ENCODE measurements at regions not wholly inside any gene's neighbourhood (a gene's known extent, or its start where the extent isn't known, plus 50 kb on each side); places are given as distances from the start of the nearest gene placed in this dataset.

- intact Hi-C loops (cut with micrococcal nuclease; ENCODE audit: unreplicated experiment): no loop called here
- no peak for DNase-seq (ENCODE audit: low spot score)
- no peaks in the 10 kb centered on the region for H3K9me3 ChIP-seq (ENCODE audit: low read length)
- H3K9me2 ChIP-seq (ENCODE audit: insufficient read depth, low read length): no peaks in the 10 kb centered on the region
- H3K27ac ChIP-seq (ENCODE audit: low read depth, low read length, poor library complexity, severe bottlenecking): no peak overlapping the region
- no peak overlapping the region for H3K4me2 ChIP-seq (ENCODE audit: low read length)
- no peaks in the 10 kb centered on the region for H3K79me2 ChIP-seq (ENCODE audit: insufficient read depth, low read depth, low read length)
- POLR2A ChIA-PET: interaction anchor here (0.6 to 1.5 kb wide), 3 partner anchors 12 to 398 kb away, joined by 3 to 4 read pairs (median 3); no protein-coding TSS in a partner anchor
- H3K4me1 ChIP-seq (ENCODE audit: insufficient read depth, low read length, poor library complexity, severe bottlenecking): no peaks in the 10 kb centered on the region
- CTCF ChIA-PET (ENCODE audit: unreplicated experiment): no interaction called here
- no peak overlapping the region for H2AFZ ChIP-seq (ENCODE audit: low read length)
- H3K36me3 ChIP-seq (ENCODE audit: insufficient read depth, low read length): no peaks in the 10 kb centered on the region
- TF ChIP-seq EZH2phosphoT487 (IDR thresholded peaks at IDR 0.05; ENCODE audit: borderline replicate concordance, low read depth, low read length): no peak
- TF ChIP-seq, protein P1, sequence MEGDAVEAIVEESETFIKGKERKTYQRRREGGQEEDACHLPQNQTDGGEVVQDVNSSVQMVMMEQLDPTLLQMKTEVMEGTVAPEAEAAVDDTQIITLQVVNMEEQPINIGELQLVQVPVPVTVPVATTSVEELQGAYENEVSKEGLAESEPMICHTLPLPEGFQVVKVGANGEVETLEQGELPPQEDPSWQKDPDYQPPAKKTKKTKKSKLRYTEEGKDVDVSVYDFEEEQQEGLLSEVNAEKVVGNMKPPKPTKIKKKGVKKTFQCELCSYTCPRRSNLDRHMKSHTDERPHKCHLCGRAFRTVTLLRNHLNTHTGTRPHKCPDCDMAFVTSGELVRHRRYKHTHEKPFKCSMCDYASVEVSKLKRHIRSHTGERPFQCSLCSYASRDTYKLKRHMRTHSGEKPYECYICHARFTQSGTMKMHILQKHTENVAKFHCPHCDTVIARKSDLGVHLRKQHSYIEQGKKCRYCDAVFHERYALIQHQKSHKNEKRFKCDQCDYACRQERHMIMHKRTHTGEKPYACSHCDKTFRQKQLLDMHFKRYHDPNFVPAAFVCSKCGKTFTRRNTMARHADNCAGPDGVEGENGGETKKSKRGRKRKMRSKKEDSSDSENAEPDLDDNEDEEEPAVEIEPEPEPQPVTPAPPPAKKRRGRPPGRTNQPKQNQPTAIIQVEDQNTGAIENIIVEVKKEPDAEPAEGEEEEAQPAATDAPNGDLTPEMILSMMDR (conservative IDR thresholded peaks at IDR 0.05; ENCODE audit: low read length): no peak
- H4K20me1 ChIP-seq (ENCODE audit: insufficient read depth, low read length): no peaks in the 10 kb centered on the region
- no TSS peak for BruUV-seq (replicated peaks)
- no peak overlapping the region for H3K4me3 ChIP-seq (ENCODE audit: low read depth, low read length, poor library complexity, severe bottlenecking)
Measured at GRCh38 chr2:35932276-35932963, 423.2 kb upstream of the CRIM1 start.

DNA sequence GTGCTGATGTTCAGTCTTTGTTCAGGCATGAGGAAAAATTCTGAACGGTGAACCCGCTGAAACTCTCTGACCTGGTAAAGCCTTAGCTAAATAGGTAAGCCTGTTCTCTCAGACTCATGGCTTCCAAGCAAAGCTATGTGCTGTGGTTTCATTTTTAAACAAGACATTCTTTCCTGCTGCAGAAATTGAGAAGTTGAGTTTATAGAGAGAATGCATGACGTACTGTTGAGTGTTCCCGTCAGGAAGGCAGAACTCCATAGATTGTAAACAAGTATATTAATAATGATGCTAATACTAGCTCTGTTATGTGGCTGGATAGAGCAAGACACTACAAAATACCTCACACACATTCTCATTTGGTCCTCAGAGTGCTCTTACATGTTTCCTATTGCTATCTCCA lies 424.0 kb upstream of the CRIM1 start:
- Histone ChIP-seq H3K9me3 (ENCODE audit: low read length) (no peaks in the 10 kb centered on the region), H3K9me2 (ENCODE audit: insufficient read depth, low read length) (no peaks in the 10 kb centered on the region), H2AFZ (ENCODE audit: low read length) (no peak overlapping the region), H3K79me2 (ENCODE audit: insufficient read depth, low read depth, low read length) (no peaks in the 10 kb centered on the region), H3K4me3 (ENCODE audit: low read depth, low read length, poor library complexity, severe bottlenecking) (no peak overlapping the region), H4K20me1 (ENCODE audit: insufficient read depth, low read length) (no peaks in the 10 kb centered on the region), H3K36me3 (ENCODE audit: insufficient read depth, low read length) (no peaks in the 10 kb centered on the region), H3K4me2 (ENCODE audit: low read length) (no peak overlapping the region), H3K27ac (ENCODE audit: low read depth, low read length, poor library complexity, severe bottlenecking) (no peak overlapping the region), H3K4me1 (ENCODE audit: insufficient read depth, low read length, poor library complexity, severe bottlenecking) (no peaks in the 10 kb centered on the region)
- no TSS peak for BruUV-seq (replicated peaks)
- POLR2A ChIA-PET: interaction anchor here (1.0 to 1.5 kb wide), 2 partner anchors 11 to 40 kb away, joined by 3 to 4 read pairs; no protein-coding TSS in a partner anchor
- CTCF ChIA-PET (ENCODE audit: unreplicated experiment): no interaction called here
- TF ChIP-seq EZH2phosphoT487 (IDR thresholded peaks at IDR 0.05; ENCODE audit: borderline replicate concordance, low read depth, low read length): no peak
- TF ChIP-seq, protein P1 (conservative IDR thresholded peaks at IDR 0.05; ENCODE audit: low read length): no peak
- no peak for DNase-seq (ENCODE audit: low spot score)
- intact Hi-C loops (cut with micrococcal nuclease; ENCODE audit: unreplicated experiment): no loop called here

DNA sequence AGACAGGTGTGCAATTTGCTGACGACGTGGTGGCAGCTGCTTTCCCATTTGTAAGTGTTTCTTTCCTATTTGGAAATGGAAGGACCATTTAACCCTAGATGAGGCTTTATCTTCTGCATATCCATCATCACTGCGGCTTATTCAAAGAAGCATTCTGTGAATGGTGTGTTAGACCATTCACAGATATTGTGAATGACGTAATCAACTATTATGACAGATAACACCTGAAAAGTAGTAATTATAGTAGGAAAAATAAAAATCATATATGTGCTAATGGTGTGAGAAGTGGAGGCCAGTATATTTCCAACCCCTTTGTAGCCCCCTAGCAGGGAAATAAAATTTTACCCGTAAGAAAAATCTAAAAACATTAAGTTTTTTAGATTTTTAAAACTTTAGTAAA lies 424.5 kb upstream of the CRIM1 start:
- Histone ChIP-seq H3K79me2 (ENCODE audit: insufficient read depth, low read depth, low read length) (no peaks in the 10 kb centered on the region), H2AFZ (ENCODE audit: low read length) (no peak overlapping the region), H3K9me2 (ENCODE audit: insufficient read depth, low read length) (no peaks in the 10 kb centered on the region), H3K4me1 (ENCODE audit: insufficient read depth, low read length, poor library complexity, severe bottlenecking) (no peaks in the 10 kb centered on the region), H3K9me3 (ENCODE audit: low read length) (no peaks in the 10 kb centered on the region), H3K4me2 (ENCODE audit: low read length) (no peak overlapping the region), H3K36me3 (ENCODE audit: insufficient read depth, low read length) (no peaks in the 10 kb centered on the region), H3K27ac (ENCODE audit: low read depth, low read length, poor library complexity, severe bottlenecking) (no peak overlapping the region), H3K4me3 (ENCODE audit: low read depth, low read length, poor library complexity, severe bottlenecking) (no peak overlapping the region), H4K20me1 (ENCODE audit: insufficient read depth, low read length) (no peaks in the 10 kb centered on the region)
- CTCF ChIA-PET (ENCODE audit: unreplicated experiment): no interaction called here
- POLR2A ChIA-PET: no interaction called here
- TF ChIP-seq EZH2phosphoT487 (IDR thresholded peaks at IDR 0.05; ENCODE audit: borderline replicate concordance, low read depth, low read length): no peak
- no peak for DNase-seq (ENCODE audit: low spot score)
- BruUV-seq (replicated peaks): no TSS peak
- intact Hi-C loops (cut with micrococcal nuclease; ENCODE audit: unreplicated experiment): no loop called here

All from OCI-LY7 (cell line).